ENCODE measurements at regions not wholly inside any gene's neighbourhood (a gene's known extent, or its start where the extent isn't known, plus 50 kb on each side); places are given as distances from the start of the nearest gene placed in this dataset.

- H3K36me3 ChIP-seq, result no peaks in the 10 kb centered on the region
- no peaks in the 10 kb centered on the region for H3K27me3 ChIP-seq
- 25 to 54% (median 53%) methylated on average over 1 of the region's 1 CpG for WGBS, 5 donors
- H3K9me3 ChIP-seq, result no peaks in the 10 kb centered on the region
- TF ChIP-seq POLR2A (IDR thresholded peaks at IDR 0.05) (no peak), EP300 (IDR thresholded peaks at IDR 0.05) (no peak), CTCF (IDR thresholded peaks at IDR 0.05) (no peak), POLR2AphosphoS5 (IDR thresholded peaks at IDR 0.05) (no peak)
- no peak overlapping the region for H3K4me3 ChIP-seq
- no peak for DNase-seq
- H3K4me1 ChIP-seq, result no peaks in the 10 kb centered on the region
- H3K27ac ChIP-seq, result no peak overlapping the region
- intact Hi-C loops (cut with DNase I; ENCODE audit: low total_unique reads), result no loop called here
Observed at GRCh38 chr14:46248001-46248630, 403.5 kb downstream of the RPL10L start.

GRCh38 chr14:46245276-46245675 lies 406.3 kb downstream of the RPL10L start:
- no peak for DNase-seq
- H3K9me3 ChIP-seq, result no peaks in the 10 kb centered on the region
- 82 to 88% (median 83%) methylated on average over 2 of the region's 2 CpGs for WGBS, 5 donors
- intact Hi-C loops (cut with DNase I; ENCODE audit: low total_unique reads), result no loop called here
- no peaks in the 10 kb centered on the region for H3K36me3 ChIP-seq
- no peaks in the 10 kb centered on the region for H3K27me3 ChIP-seq
- no peak overlapping the region for H3K4me3 ChIP-seq
- TF ChIP-seq EP300 (IDR thresholded peaks at IDR 0.05) (no peak), POLR2A (IDR thresholded peaks at IDR 0.05) (no peak), POLR2AphosphoS5 (IDR thresholded peaks at IDR 0.05) (no peak), CTCF (IDR thresholded peaks at IDR 0.05) (no peak)
- no peak overlapping the region for H3K27ac ChIP-seq
- no peaks in the 10 kb centered on the region for H3K4me1 ChIP-seq

- intact Hi-C loops (cut with DNase I; ENCODE audit: low total_unique reads), result no loop called here
- Histone ChIP-seq H3K27me3 (no peaks in the 10 kb centered on the region), H3K9me3 (no peaks in the 10 kb centered on the region), H3K4me3 (no peak overlapping the region), H3K27ac (no peak overlapping the region), H3K36me3 (no peaks in the 10 kb centered on the region), H3K4me1 (no peaks in the 10 kb centered on the region)
- TF ChIP-seq CTCF (IDR thresholded peaks at IDR 0.05), result no peak
- no peak for TF ChIP-seq POLR2AphosphoS5 (IDR thresholded peaks at IDR 0.05)
- TF ChIP-seq EP300 (IDR thresholded peaks at IDR 0.05), result no peak
- no peak for TF ChIP-seq POLR2A (IDR thresholded peaks at IDR 0.05)
- 52 to 56% (median 53%) methylated on average over 2 of the region's 2 CpGs for WGBS, 5 donors
- no peak for DNase-seq
Observed at GRCh38 chr14:46233786-46234185, 417.8 kb downstream of the RPL10L start.

- H3K4me3 ChIP-seq, result no peak overlapping the region
- intact Hi-C loops (cut with DNase I; ENCODE audit: low total_unique reads), result no loop called here
- H3K36me3 ChIP-seq, result no peaks in the 10 kb centered on the region
- WGBS, 5 donors, result 92 to 99% (median 97%) methylated on average over 2 of the region's 2 CpGs
- no peaks in the 10 kb centered on the region for H3K4me1 ChIP-seq
- DNase-seq, result no peak
- H3K27me3 ChIP-seq, result no peaks in the 10 kb centered on the region
- no peaks in the 10 kb centered on the region for H3K9me3 ChIP-seq
- no peak overlapping the region for H3K27ac ChIP-seq
- TF ChIP-seq CTCF (IDR thresholded peaks at IDR 0.05) (no peak), POLR2A (IDR thresholded peaks at IDR 0.05) (no peak), POLR2AphosphoS5 (IDR thresholded peaks at IDR 0.05) (no peak), EP300 (IDR thresholded peaks at IDR 0.05) (no peak)
Observed at GRCh38 chr14:46230540-46230939, 421.0 kb downstream of the RPL10L start.
